Osteoblast (primary cell): ENCODE measurements at regions not wholly inside any gene's neighbourhood (a gene's known extent, or its start where the extent isn't known, plus 50 kb on each side); places are given as distances from the start of the nearest gene placed in this dataset.
A peak's percentile ranks its signal among the peaks of the same experiment; 100 is the strongest.

Experiments
- DNase-seq: peaks from one replicate; pipeline ENCODE4 v3.0.0; 2011; ENCODE audit warnings: low spot score, mixed read lengths; ENCODE audit not compliant: insufficient read length; ENCODE audit errors: missing footprints
- H2AFZ ChIP-seq: 2 replicates; pipeline ENCODE4 v1.6.0; 2011; ENCODE audit warnings: mild to moderate bottlenecking, low read length
- H3K27ac ChIP-seq: 2 replicates; pipeline ENCODE4 v1.5.1; 2011; ENCODE audit warnings: mild to moderate bottlenecking, low read depth, low read length, moderate library complexity
- H3K27me3 ChIP-seq: 2 replicates; pipeline ENCODE4 v1.6.0; 2012; ENCODE audit warnings: mild to moderate bottlenecking, control low read depth, inconsistent platforms, low read length, moderate library complexity; ENCODE audit not compliant: insufficient read depth
- H3K36me3 ChIP-seq: 2 replicates; pipeline ENCODE4 v1.5.1; 2011; ENCODE audit warnings: mild to moderate bottlenecking, low read length, control low read depth, moderate library complexity; ENCODE audit not compliant: insufficient read depth
- H3K4me1 ChIP-seq: 2 replicates; pipeline ENCODE4 v1.5.1; 2011; ENCODE audit warnings: mild to moderate bottlenecking, low read length, control low read depth, moderate library complexity; ENCODE audit not compliant: insufficient read depth
- H3K4me2 ChIP-seq: 2 replicates; pipeline ENCODE4 v1.6.0; 2011; ENCODE audit warnings: mild to moderate bottlenecking, low read length; ENCODE audit not compliant: insufficient read depth
- H3K4me3 ChIP-seq: fragments of 200-600 bp; sonication (generic); 3 replicates; pipeline ENCODE4 v1.5.1; 2012; ENCODE audit warnings: mild to moderate bottlenecking, low read length, inconsistent platforms; ENCODE audit not compliant: insufficient read depth
- H3K79me2 ChIP-seq: 2 replicates; pipeline ENCODE4 v1.6.0; 2012; ENCODE audit warnings: mild to moderate bottlenecking, low read length, control low read depth, inconsistent platforms; ENCODE audit not compliant: insufficient read depth
- H3K9me3 ChIP-seq: 2 replicates; pipeline ENCODE4 v1.5.1; 2011; ENCODE audit warnings: low read depth, low read length, control low read depth
- H4K20me1 ChIP-seq: 2 replicates; pipeline ENCODE4 v1.6.0; 2012; ENCODE audit warnings: mild to moderate bottlenecking, low read length, control low read depth; ENCODE audit not compliant: insufficient read depth
- CTCF ChIP-seq: IDR thresholded peaks from 2 replicates; pipeline ENCODE4 v1.5.1; 2011; ENCODE audit warnings: mild to moderate bottlenecking, low read depth, low read length, moderate library complexity; ENCODE audit errors: extremely low read depth

DNA sequence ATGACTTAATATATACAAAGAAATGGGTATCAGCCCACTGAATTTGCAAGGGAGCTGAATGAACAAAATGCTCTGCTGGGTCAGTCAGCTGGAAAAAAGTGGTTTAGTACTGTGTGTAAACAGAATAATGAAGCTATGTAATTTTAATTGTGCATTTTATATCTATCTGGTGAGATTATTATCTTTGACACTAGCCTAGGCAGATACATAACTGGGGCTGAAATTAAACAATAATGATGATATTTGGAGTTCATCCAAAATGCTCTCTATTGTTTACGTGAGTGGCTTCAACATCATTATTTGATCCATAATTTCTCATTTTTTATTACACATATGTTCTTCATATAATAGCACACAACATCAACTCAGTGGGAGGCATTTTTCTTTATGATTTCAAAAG lies 208.5 kb upstream of the SNX7 start:
- no peak overlapping the region for H3K4me2 ChIP-seq
- no peak for TF ChIP-seq CTCF
- no peaks in the 10 kb centered on the region for H3K27me3 ChIP-seq
- no peaks in the 10 kb centered on the region for H3K79me2 ChIP-seq
- no peaks in the 10 kb centered on the region for H3K36me3 ChIP-seq
- H3K4me1 ChIP-seq: no peaks in the 10 kb centered on the region
- H4K20me1 ChIP-seq: no peaks in the 10 kb centered on the region
- H3K9me3 ChIP-seq: no peaks in the 10 kb centered on the region
- H3K27ac ChIP-seq: no peak overlapping the region
- no peak overlapping the region for H3K4me3 ChIP-seq
- DNase-seq: no peak
- peak overlapping the region; percentile 21 for H2AFZ ChIP-seq

- no peak for TF ChIP-seq CTCF
- H3K4me3 ChIP-seq: no peak overlapping the region
- no peak overlapping the region for H2AFZ ChIP-seq
- H3K9me3 ChIP-seq: no peaks in the 10 kb centered on the region
- no peak overlapping the region for H3K4me2 ChIP-seq
- no peaks in the 10 kb centered on the region for H3K27me3 ChIP-seq
- no peaks in the 10 kb centered on the region for H4K20me1 ChIP-seq
- H3K27ac ChIP-seq: no peak overlapping the region
- no peaks in the 10 kb centered on the region for H3K4me1 ChIP-seq
- no peaks in the 10 kb centered on the region for H3K79me2 ChIP-seq
- no peak for DNase-seq
- H3K36me3 ChIP-seq: no peaks in the 10 kb centered on the region
Measured at GRCh38 chr1:98452162-98452561, 209.4 kb upstream of the SNX7 start.

- H4K20me1 ChIP-seq: no peaks in the 10 kb centered on the region
- H3K27me3 ChIP-seq: no peaks in the 10 kb centered on the region
- H3K4me1 ChIP-seq: no peaks in the 10 kb centered on the region
- no peaks in the 10 kb centered on the region for H3K79me2 ChIP-seq
- H3K27ac ChIP-seq: no peak overlapping the region
- DNase-seq: no peak
- no peak overlapping the region for H3K4me3 ChIP-seq
- no peak overlapping the region for H3K4me2 ChIP-seq
- TF ChIP-seq CTCF: no peak
- H3K36me3 ChIP-seq: no peaks in the 10 kb centered on the region
- H2AFZ ChIP-seq: no peak overlapping the region
- H3K9me3 ChIP-seq: no peaks in the 10 kb centered on the region
Measured at GRCh38 chr1:98441281-98441680, 220.2 kb upstream of the SNX7 start.

GRCh38 chr1:98439471-98439870 lies 222.1 kb upstream of the SNX7 start:
- no peaks in the 10 kb centered on the region for H3K27me3 ChIP-seq
- no peaks in the 10 kb centered on the region for H3K79me2 ChIP-seq
- no peak overlapping the region for H3K4me3 ChIP-seq
- H3K9me3 ChIP-seq: no peaks in the 10 kb centered on the region
- no peaks in the 10 kb centered on the region for H3K4me1 ChIP-seq
- TF ChIP-seq CTCF: no peak
- no peak for DNase-seq
- no peaks in the 10 kb centered on the region for H4K20me1 ChIP-seq
- no peak overlapping the region for H2AFZ ChIP-seq
- no peak overlapping the region for H3K27ac ChIP-seq
- H3K4me2 ChIP-seq: no peak overlapping the region
- H3K36me3 ChIP-seq: no peaks in the 10 kb centered on the region
